ENCODE measurements at regions not wholly inside any gene's neighbourhood (a gene's known extent, or its start where the extent isn't known, plus 50 kb on each side); places are given as distances from the start of the nearest gene placed in this dataset.
A peak's percentile ranks its signal among the peaks of the same experiment; 100 is the strongest.

DNA sequence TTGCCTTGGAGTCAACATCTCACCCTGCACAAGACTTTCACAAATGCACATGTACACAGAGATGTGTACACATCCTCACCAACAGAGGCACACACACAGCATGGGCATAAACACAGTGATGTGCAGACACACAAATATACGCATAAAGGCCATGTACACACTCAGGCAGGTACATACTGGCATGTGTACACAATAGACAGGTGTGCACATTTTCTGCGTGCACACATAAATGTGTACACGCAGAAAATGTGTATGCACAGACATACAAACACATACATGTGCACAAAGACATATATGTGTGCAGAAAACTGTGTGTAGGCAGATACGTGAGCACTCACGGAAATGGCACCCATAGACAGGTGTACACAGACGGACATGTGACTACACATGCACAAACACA lies 85.3 kb upstream of the ZBTB40 start:
- Mint-ChIP-seq H3K9me3 (no peaks in the 10 kb centered on the region), H3K4me1 (peaks cover 24% of the 10 kb centered on the region), H3K27me3 (ENCODE audit: low read depth) (peaks cover 27% of the 10 kb centered on the region), H3K27ac (no peak overlapping the region), H3K36me3 (no peaks in the 10 kb centered on the region), H3K4me3 (no peak overlapping the region)
- DNase-seq (ENCODE audit: low spot score in 2 of 2, unreplicated experiment in 2 of 2): no peak
- no peak for TF ChIP-seq CTCF (IDR thresholded peaks at IDR 0.05; ENCODE audit: unreplicated experiment)

- Mint-ChIP-seq H3K27ac (no peak overlapping the region), H3K9me3 (peaks cover 6% of the 10 kb centered on the region), H3K4me3 (no peak overlapping the region), H3K4me1 (peaks cover 31% of the 10 kb centered on the region), H3K36me3 (no peaks in the 10 kb centered on the region), H3K27me3 (ENCODE audit: low read depth) (peaks cover 25% of the 10 kb centered on the region)
- TF ChIP-seq CTCF (IDR thresholded peaks at IDR 0.05; ENCODE audit: unreplicated experiment): no peak
- no peak for DNase-seq (ENCODE audit: low spot score in 2 of 2, unreplicated experiment in 2 of 2)
These were observed 83.5 kb upstream of the ZBTB40 start for GRCh38 chr1:22368125-22368524.

GRCh38 chr1:22369294-22370189 lies 82.1 kb upstream of the ZBTB40 start:
- no peak for DNase-seq (ENCODE audit: low spot score in 2 of 2, unreplicated experiment in 2 of 2)
- no peak overlapping the region for H3K4me3 Mint-ChIP-seq
- peaks cover 11% of the 10 kb centered on the region for H3K9me3 Mint-ChIP-seq
- peaks cover 21% of the 10 kb centered on the region for H3K4me1 Mint-ChIP-seq
- TF ChIP-seq CTCF (IDR thresholded peaks at IDR 0.05; ENCODE audit: unreplicated experiment): no peak
- H3K27ac Mint-ChIP-seq: no peak overlapping the region
- H3K27me3 Mint-ChIP-seq (ENCODE audit: low read depth): peaks cover 21% of the 10 kb centered on the region
- no peaks in the 10 kb centered on the region for H3K36me3 Mint-ChIP-seq

GRCh38 chr1:22370190-22370498 lies 81.5 kb upstream of the ZBTB40 start:
- Mint-ChIP-seq H3K4me1 (peaks cover 15% of the 10 kb centered on the region), H3K27me3 (ENCODE audit: low read depth) (peaks cover 21% of the 10 kb centered on the region), H3K36me3 (no peaks in the 10 kb centered on the region), H3K27ac (no peak overlapping the region), H3K9me3 (peaks cover 11% of the 10 kb centered on the region), H3K4me3 (no peak overlapping the region)
- TF ChIP-seq CTCF (IDR thresholded peaks at IDR 0.05; ENCODE audit: unreplicated experiment): no peak
- DNase-seq (ENCODE audit: low spot score in 2 of 2, unreplicated experiment in 2 of 2): no peak

GRCh38 chr1:22371408-22371807 lies 80.2 kb upstream of the ZBTB40 start:
- no peak for DNase-seq (ENCODE audit: low spot score in 2 of 2, unreplicated experiment in 2 of 2)
- Mint-ChIP-seq H3K27ac (peak overlapping the region; percentile 81), H3K36me3 (no peaks in the 10 kb centered on the region), H3K4me1 (peaks cover 7% of the 10 kb centered on the region), H3K4me3 (no peak overlapping the region), H3K27me3 (ENCODE audit: low read depth) (peaks cover 19% of the 10 kb centered on the region), H3K9me3 (peaks cover 11% of the 10 kb centered on the region)
- TF ChIP-seq CTCF (IDR thresholded peaks at IDR 0.05; ENCODE audit: unreplicated experiment): no peak

Data from mesothelial cell of epicardium (in vitro differentiated cells).